ENCODE measurements at regions not wholly inside any gene's neighbourhood (a gene's known extent, or its start where the extent isn't known, plus 50 kb on each side); places are given as distances from the start of the nearest gene placed in this dataset.
A peak's percentile ranks its signal among the peaks of the same experiment; 100 is the strongest.

- H3K27ac ChIP-seq: no peak overlapping the region
- H3K36me3 ChIP-seq: no peaks in the 10 kb centered on the region
- TF ChIP-seq CTCF (IDR thresholded peaks at IDR 0.05): no peak
- TF ChIP-seq POLR2A (IDR thresholded peaks at IDR 0.05): no peak
- H3K9me3 ChIP-seq: no peaks in the 10 kb centered on the region
- no peaks in the 10 kb centered on the region for H3K4me1 ChIP-seq
- DNase-seq: no peak
- intact Hi-C loops (cut with DNase I; ENCODE audit: low total_unique reads): no loop called here
- no peak overlapping the region for H3K4me3 ChIP-seq
- H3K27me3 ChIP-seq: no peaks in the 10 kb centered on the region
Observed at GRCh38 chr13:107379407-107380155, 811.6 kb upstream of the ARGLU1 start.

GRCh38 chr13:107376341-107377125, 808.6 kb upstream of the ARGLU1 start:
- no peak for DNase-seq
- H3K36me3 ChIP-seq: no peaks in the 10 kb centered on the region
- no peaks in the 10 kb centered on the region for H3K4me1 ChIP-seq
- no peak overlapping the region for H3K4me3 ChIP-seq
- intact Hi-C loops (cut with DNase I; ENCODE audit: low total_unique reads): no loop called here
- TF ChIP-seq CTCF (IDR thresholded peaks at IDR 0.05): no peak
- TF ChIP-seq POLR2A (IDR thresholded peaks at IDR 0.05): no peak
- H3K27me3 ChIP-seq: no peaks in the 10 kb centered on the region
- H3K27ac ChIP-seq: no peak overlapping the region
- no peaks in the 10 kb centered on the region for H3K9me3 ChIP-seq

GRCh38 chr13:107375701-107376340, 807.9 kb upstream of the ARGLU1 start:
- no peaks in the 10 kb centered on the region for H3K36me3 ChIP-seq
- H3K27me3 ChIP-seq: no peaks in the 10 kb centered on the region
- no peak overlapping the region for H3K27ac ChIP-seq
- DNase-seq: no peak
- no peaks in the 10 kb centered on the region for H3K4me1 ChIP-seq
- TF ChIP-seq POLR2A (IDR thresholded peaks at IDR 0.05) (no peak), CTCF (IDR thresholded peaks at IDR 0.05) (no peak)
- intact Hi-C loops (cut with DNase I; ENCODE audit: low total_unique reads): no loop called here
- H3K9me3 ChIP-seq: no peaks in the 10 kb centered on the region
- H3K4me3 ChIP-seq: no peak overlapping the region

GRCh38 chr13:107374038-107374437, 806.1 kb upstream of the ARGLU1 start:
- Histone ChIP-seq H3K36me3 (no peaks in the 10 kb centered on the region), H3K4me3 (no peak overlapping the region), H3K9me3 (no peaks in the 10 kb centered on the region), H3K27me3 (no peaks in the 10 kb centered on the region), H3K27ac (no peak overlapping the region), H3K4me1 (no peaks in the 10 kb centered on the region)
- TF ChIP-seq POLR2A (IDR thresholded peaks at IDR 0.05): no peak
- no peak for TF ChIP-seq CTCF (IDR thresholded peaks at IDR 0.05)
- no peak for DNase-seq
- intact Hi-C loops (cut with DNase I; ENCODE audit: low total_unique reads): no loop called here

GRCh38 chr13:107373551-107373950, 805.6 kb upstream of the ARGLU1 start:
- H3K36me3 ChIP-seq: no peaks in the 10 kb centered on the region
- no peak for DNase-seq
- H3K4me3 ChIP-seq: no peak overlapping the region
- intact Hi-C loops (cut with DNase I; ENCODE audit: low total_unique reads): no loop called here
- no peaks in the 10 kb centered on the region for H3K9me3 ChIP-seq
- no peaks in the 10 kb centered on the region for H3K27me3 ChIP-seq
- TF ChIP-seq CTCF (IDR thresholded peaks at IDR 0.05): peak in 2 of 4 experiments; percentile 29 to 38
- TF ChIP-seq POLR2A (IDR thresholded peaks at IDR 0.05): no peak
- no peak overlapping the region for H3K27ac ChIP-seq
- no peaks in the 10 kb centered on the region for H3K4me1 ChIP-seq
